DND-41 (cell line): ENCODE measurements at regions not wholly inside any gene's neighbourhood (a gene's known extent, or its start where the extent isn't known, plus 50 kb on each side); places are given as distances from the start of the nearest gene placed in this dataset.

Experiments used
- ATAC-seq: fragments of 200-7000 bp; cut with Tn5 transposase; 3 replicates; pipeline ENCODE4 v1.9.1; 2021; ENCODE audit warnings: low read depth; ENCODE audit not compliant: insufficient read depth
- DNase-seq: peaks from one replicate; pipeline ENCODE4 v3.0.0-alpha.2; 2020
- H2AFZ ChIP-seq: 2 replicates; pipeline ENCODE4 v1.6.0; 2012; ENCODE audit warnings: low read depth, low read length
- H3K27ac ChIP-seq: 2 replicates; pipeline ENCODE4 v1.5.1; 2012; ENCODE audit warnings: low read length, inconsistent platforms
- H3K27me3 ChIP-seq: fragments of 200-600 bp; sonication (generic); 2 replicates; pipeline ENCODE4 v1.6.0; 2012; ENCODE audit warnings: low read length, mild to moderate bottlenecking, inconsistent platforms; ENCODE audit not compliant: insufficient read depth, poor library complexity
- H3K36me3 ChIP-seq: 2 replicates; pipeline ENCODE4 v1.5.1; 2012; ENCODE audit warnings: low read length, inconsistent platforms; ENCODE audit not compliant: insufficient read depth
- H3K4me1 ChIP-seq: 2 replicates; pipeline ENCODE4 v1.5.1; 2012; ENCODE audit warnings: mild to moderate bottlenecking, low read length; ENCODE audit not compliant: insufficient read depth
- H3K4me2 ChIP-seq: 2 replicates; pipeline ENCODE4 v1.6.0; 2012; ENCODE audit warnings: mild to moderate bottlenecking, moderate library complexity, low read length, inconsistent platforms; ENCODE audit not compliant: insufficient read depth
- H3K4me3 ChIP-seq, 2 experiments: fragments of 200-600 bp in 1 of 2; shearing (Covaris generic) in 1 of 2; 2 replicates each; pipeline ENCODE4 v1.5.1; 2012 to 2016; ENCODE audit warnings: inconsistent platforms in 2 of 2, low read length in 2 of 2, mild to moderate bottlenecking in 2 of 2, low read depth in 1 of 2, moderate library complexity in 1 of 2
- H3K79me2 ChIP-seq: 2 replicates; pipeline ENCODE4 v1.6.0; 2012; ENCODE audit warnings: low read length, inconsistent platforms; ENCODE audit not compliant: insufficient read depth
- H3K9ac ChIP-seq: 2 replicates; pipeline ENCODE4 v1.6.0; 2012; ENCODE audit warnings: low read depth, mild to moderate bottlenecking, inconsistent platforms, low read length, moderate library complexity
- H3K9me3 ChIP-seq: 2 replicates; pipeline ENCODE4 v1.5.1; 2012; ENCODE audit warnings: low read length, moderate library complexity, mild to moderate bottlenecking, inconsistent platforms; ENCODE audit not compliant: insufficient read depth, severe bottlenecking
- H4K20me1 ChIP-seq: 2 replicates; pipeline ENCODE4 v1.6.0; 2012; ENCODE audit warnings: low read length; ENCODE audit not compliant: insufficient read depth
- EZH2 ChIP-seq: IDR thresholded peaks from 3 replicates; pipeline ENCODE4 v1.6.1; 2012; ENCODE audit warnings: borderline replicate concordance, low read depth, mild to moderate bottlenecking, moderate library complexity, low read length, inconsistent platforms; ENCODE audit not compliant: severe bottlenecking
- TF ChIP-seq, protein P1 (sequence below): IDR thresholded peaks from 2 replicates; pipeline ENCODE4 v1.5.1; 2012; ENCODE audit warnings: borderline replicate concordance, low read length, moderate library complexity, mild to moderate bottlenecking; ENCODE audit not compliant: poor library complexity, severe bottlenecking; ENCODE audit errors: extremely low read depth

DNA sequence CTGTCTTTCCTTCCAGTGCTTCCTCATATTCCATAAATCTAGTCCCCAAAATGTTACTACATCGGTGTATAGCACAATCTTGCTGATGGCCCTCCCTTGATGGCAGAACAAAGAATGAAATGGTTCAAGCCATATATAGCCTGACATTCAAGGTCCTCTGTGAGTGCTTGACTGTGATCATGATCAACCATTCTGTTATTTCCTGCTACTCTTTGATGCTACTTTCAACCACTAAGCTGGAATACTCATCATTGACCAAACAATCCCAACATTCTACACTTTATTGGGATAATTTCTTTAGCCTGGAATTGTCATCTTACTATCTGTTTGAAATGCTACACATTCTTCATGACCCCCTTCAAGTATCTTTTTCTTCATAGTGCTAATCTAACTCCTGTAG, 633.9 kb downstream of the PLCL1 start:
- ATAC-seq (no peak), DNase-seq (no peak)
- no peaks in the 10 kb centered on the region for H3K9me3 ChIP-seq
- H3K9ac ChIP-seq = no peak overlapping the region
- no peaks in the 10 kb centered on the region for H4K20me1 ChIP-seq
- peaks cover 3% of the 10 kb centered on the region for H3K27me3 ChIP-seq
- H3K79me2 ChIP-seq = no peaks in the 10 kb centered on the region
- H3K4me3 ChIP-seq = no peak overlapping the region
- no peak overlapping the region for H3K4me2 ChIP-seq
- H3K27ac ChIP-seq = no peak overlapping the region
- H2AFZ ChIP-seq = no peak overlapping the region
- H3K36me3 ChIP-seq = no peaks in the 10 kb centered on the region
- no peaks in the 10 kb centered on the region for H3K4me1 ChIP-seq
- no peak for TF ChIP-seq EZH2
- TF ChIP-seq, protein P1, sequence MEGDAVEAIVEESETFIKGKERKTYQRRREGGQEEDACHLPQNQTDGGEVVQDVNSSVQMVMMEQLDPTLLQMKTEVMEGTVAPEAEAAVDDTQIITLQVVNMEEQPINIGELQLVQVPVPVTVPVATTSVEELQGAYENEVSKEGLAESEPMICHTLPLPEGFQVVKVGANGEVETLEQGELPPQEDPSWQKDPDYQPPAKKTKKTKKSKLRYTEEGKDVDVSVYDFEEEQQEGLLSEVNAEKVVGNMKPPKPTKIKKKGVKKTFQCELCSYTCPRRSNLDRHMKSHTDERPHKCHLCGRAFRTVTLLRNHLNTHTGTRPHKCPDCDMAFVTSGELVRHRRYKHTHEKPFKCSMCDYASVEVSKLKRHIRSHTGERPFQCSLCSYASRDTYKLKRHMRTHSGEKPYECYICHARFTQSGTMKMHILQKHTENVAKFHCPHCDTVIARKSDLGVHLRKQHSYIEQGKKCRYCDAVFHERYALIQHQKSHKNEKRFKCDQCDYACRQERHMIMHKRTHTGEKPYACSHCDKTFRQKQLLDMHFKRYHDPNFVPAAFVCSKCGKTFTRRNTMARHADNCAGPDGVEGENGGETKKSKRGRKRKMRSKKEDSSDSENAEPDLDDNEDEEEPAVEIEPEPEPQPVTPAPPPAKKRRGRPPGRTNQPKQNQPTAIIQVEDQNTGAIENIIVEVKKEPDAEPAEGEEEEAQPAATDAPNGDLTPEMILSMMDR = no peak

DNA sequence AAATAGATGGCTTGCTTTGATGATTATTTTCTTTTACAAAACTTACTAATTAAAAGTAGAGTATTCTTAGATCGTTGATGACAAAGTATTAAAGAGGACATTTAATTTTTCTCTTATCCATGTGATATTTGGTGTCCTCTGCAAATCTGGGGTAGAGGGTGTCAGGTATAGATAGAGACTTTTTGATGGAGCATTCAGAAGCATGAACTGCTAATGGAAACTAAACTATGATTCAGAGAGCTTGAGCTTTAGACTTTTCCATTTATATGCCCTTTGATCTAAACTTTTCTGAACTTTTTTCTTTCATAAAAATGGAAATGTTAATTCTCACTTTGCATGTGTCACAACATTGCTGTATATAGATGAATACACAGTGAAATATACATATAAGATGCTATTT, 619.7 kb downstream of the PLCL1 start:
- H3K27me3 ChIP-seq = no peaks in the 10 kb centered on the region
- no peak overlapping the region for H3K9ac ChIP-seq
- DNase-seq = no peak
- H3K4me2 ChIP-seq = no peak overlapping the region
- H2AFZ ChIP-seq = no peak overlapping the region
- no peak for ATAC-seq
- H4K20me1 ChIP-seq = no peaks in the 10 kb centered on the region
- no peaks in the 10 kb centered on the region for H3K79me2 ChIP-seq
- no peaks in the 10 kb centered on the region for H3K9me3 ChIP-seq
- H3K27ac ChIP-seq = no peak overlapping the region
- no peaks in the 10 kb centered on the region for H3K4me1 ChIP-seq
- H3K36me3 ChIP-seq = no peaks in the 10 kb centered on the region
- no peak for TF ChIP-seq EZH2
- TF ChIP-seq, protein P1 = no peak
- H3K4me3 ChIP-seq = no peak overlapping the region

DNA sequence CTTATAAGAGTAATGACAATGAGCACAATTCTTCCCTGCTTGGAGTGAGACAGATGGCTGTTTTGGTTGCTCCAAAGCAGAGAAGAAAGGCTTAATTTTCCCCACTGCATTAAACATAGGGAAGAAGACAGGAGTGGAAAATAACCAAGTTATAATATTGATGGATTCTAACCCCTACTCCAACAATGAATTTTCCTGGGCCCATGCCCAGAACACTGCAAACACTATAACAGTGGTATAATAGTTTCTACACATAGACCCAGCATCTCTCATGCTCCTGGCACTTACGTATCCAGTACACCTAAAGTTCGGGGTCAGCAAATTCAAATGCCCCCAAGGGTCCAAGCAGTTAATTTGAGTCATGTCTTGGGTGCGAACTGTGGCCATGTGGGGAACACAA, 613.4 kb downstream of the PLCL1 start:
- Histone ChIP-seq H3K27ac (no peak overlapping the region), H3K4me2 (no peak overlapping the region), H3K4me1 (no peaks in the 10 kb centered on the region), H3K79me2 (no peaks in the 10 kb centered on the region), H4K20me1 (no peaks in the 10 kb centered on the region), H3K27me3 (no peaks in the 10 kb centered on the region), H3K36me3 (no peaks in the 10 kb centered on the region), H3K4me3 (no peak overlapping the region), H3K9ac (no peak overlapping the region), H2AFZ (no peak overlapping the region), H3K9me3 (no peaks in the 10 kb centered on the region)
- ATAC-seq (no peak), DNase-seq (no peak)
- TF ChIP-seq EZH2 = no peak
- TF ChIP-seq, protein P1 = no peak

DNA sequence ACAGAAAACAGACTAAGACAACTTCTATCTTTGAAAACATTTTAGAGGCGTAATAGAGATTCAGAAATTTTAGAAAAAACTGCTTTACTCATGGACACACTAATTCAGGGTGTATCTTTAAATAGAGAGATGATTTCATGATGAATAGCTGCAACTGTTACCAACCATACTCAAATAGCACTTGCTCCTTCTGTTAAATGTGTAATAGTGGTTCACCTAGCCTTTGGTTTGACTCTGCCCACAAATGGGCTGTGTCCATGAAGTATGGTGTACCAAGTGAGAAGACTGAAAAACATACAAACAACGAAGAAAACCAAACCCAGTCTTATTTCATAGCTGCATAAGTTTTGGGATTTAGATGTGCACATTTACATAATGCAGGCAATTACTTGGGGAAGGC, 610.6 kb downstream of the PLCL1 start:
- Histone ChIP-seq H2AFZ (no peak overlapping the region), H3K36me3 (no peaks in the 10 kb centered on the region), H3K4me3 (no peak overlapping the region), H3K9me3 (no peaks in the 10 kb centered on the region), H3K4me2 (no peak overlapping the region), H4K20me1 (no peaks in the 10 kb centered on the region), H3K27ac (no peak overlapping the region), H3K79me2 (no peaks in the 10 kb centered on the region), H3K9ac (no peak overlapping the region), H3K4me1 (no peaks in the 10 kb centered on the region), H3K27me3 (no peaks in the 10 kb centered on the region)
- TF ChIP-seq, protein P1 = no peak
- TF ChIP-seq EZH2 = no peak
- no peak for ATAC-seq
- DNase-seq = no peak
